ENCODE measurements at regions not wholly inside any gene's neighbourhood (a gene's known extent, or its start where the extent isn't known, plus 50 kb on each side); places are given as distances from the start of the nearest gene placed in this dataset.

- no peak for TF ChIP-seq CTCF (conservative IDR thresholded peaks at IDR 0.05)
- TF ChIP-seq ZFX (IDR thresholded peaks at IDR 0.05) = no peak
These were observed 274.6 kb upstream of the SMIM30 start for GRCh38 chr7:113392841-113393540.

Data from C4-2B (cell line).